ENCODE measurements at regions not wholly inside any gene's neighbourhood (a gene's known extent, or its start where the extent isn't known, plus 50 kb on each side); places are given as distances from the start of the nearest gene placed in this dataset.

DNA sequence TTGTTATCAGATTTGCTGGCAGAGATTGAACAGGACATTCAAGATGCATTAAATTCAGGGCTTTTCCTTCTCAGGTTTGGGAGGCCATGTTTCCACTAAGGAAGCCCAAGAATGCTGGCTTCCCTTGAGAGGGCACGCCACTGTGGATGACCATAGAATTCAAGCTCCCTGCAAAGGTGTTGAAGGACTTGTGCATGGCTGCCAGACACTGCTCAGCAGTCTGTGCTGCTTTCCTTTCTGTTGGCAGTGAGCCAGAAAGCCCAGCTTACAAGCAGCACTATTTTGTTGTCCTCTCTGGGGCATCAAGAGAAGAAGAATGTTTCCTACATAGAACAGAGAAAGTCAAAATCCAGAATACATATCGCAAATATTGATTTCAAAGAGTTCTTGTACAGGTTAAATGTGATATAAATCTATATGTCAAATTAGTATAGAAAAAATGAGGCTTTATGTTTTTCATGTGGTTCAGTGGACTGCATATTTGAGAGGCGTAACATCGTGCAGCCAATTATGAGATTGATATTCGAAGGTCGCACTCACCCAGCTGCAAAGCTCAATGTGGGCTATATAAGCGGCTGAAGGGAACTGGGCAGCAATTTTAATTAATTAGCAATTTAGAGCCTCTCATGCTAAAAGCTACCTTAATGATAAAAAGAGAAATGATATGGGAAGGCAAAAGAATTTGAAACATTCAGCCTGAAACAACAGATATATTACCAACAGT, 103.1 kb upstream of the ISL1 start:
- no peak for DNase-seq

DNA sequence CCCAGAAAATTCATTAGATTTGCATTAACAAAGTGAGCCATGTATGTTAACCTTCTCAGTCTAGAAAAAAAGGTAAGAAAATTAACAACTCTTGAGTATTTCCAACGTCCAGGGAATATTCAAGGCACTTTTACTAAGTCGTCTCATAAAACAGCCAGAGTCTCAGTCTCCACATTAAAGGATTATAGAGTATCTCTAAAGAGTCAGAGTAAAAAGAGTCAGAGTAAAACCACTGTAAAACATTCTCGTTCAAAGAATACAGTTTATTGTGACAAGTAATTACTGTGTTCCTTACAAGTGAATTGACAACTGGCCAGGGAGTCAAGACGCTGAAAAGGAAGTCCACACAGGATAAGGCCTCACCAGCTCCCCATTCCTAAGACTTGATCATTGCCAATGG, 97.2 kb upstream of the ISL1 start:
- DNase-seq = no peak

DNA sequence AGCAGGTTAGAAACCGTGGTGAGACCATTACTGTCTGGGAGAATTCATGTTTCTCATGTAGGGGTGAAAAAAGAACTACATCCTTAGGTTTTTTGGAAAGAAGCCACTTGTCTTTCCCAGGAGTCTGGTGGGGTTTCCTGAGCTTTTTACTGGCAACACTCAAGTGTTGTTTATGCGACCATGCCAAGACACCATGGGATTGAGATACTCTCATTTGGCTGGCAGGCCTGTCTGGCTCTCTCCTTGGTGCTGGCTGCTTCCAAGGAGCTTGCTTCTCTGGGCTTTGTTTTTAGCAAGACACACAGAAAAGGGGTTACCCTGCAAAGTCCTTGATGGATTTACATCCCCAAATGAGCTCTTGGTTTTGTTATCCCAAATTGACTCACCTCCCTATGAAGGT, 80.9 kb upstream of the ISL1 start:
- DNase-seq = no peak

DNA sequence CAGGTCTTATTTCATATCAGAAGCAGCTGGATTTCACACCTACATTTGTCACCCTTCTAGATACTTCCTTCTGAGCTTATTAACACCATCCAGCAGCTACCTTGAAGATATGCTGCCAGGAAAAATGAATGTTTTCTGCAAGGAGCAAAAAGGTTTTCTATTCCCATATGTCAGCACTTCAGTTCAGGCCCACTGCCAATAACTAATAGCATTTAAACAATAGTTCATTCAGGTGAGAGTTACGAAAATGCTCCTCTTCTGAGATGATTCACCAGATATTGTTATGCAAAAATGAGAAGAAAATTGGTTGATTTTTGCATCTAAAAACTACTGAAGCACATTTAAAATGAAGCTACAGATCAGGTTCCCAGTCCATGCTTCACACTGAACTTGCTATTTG, 56.4 kb upstream of the ISL1 start:
- no peak for DNase-seq
